RWPE1 (cell line): ENCODE measurements at regions not wholly inside any gene's neighbourhood (a gene's known extent, or its start where the extent isn't known, plus 50 kb on each side); places are given as distances from the start of the nearest gene placed in this dataset.

Source experiments
- CTCF ChIA-PET: fragments of 350-600 bp; sonication (Branson Sonifier 250); formaldehyde crosslinking; extraction: SDS; loops from one replicate; lab custom pipeline; 2021; lab: Yijun Ruan, JAX
- POLR2A ChIA-PET: fragments of 400-600 bp; formaldehyde crosslinking; extraction: SDS; loops from one replicate; lab custom pipeline; 2020; ENCODE audit warnings: antibody characterized with exemption; ENCODE audit not compliant: low non-redundant PET; lab: Yijun Ruan, JAX
- DNase-seq: peaks from one replicate; pipeline ENCODE4 v3.0.0; 2012; ENCODE audit warnings: low spot score
- H3K27ac ChIP-seq: fragments of 450-650 bp; 2 replicates; pipeline ENCODE4 v1.5.1; 2017
- CTCF ChIP-seq: fragments of 450-650 bp; conservative IDR thresholded peaks from 2 replicates; pipeline ENCODE4 v1.5.1; 2017; ENCODE audit warnings: low read depth, mild to moderate bottlenecking

GRCh38 chr1:214923278-214923915, 159.1 kb upstream of the KCNK2 start:
- ChIA-PET POLR2A (no interaction called here), CTCF (no interaction called here)
- H3K27ac ChIP-seq: no peak overlapping the region
- no peak for DNase-seq
- no peak for TF ChIP-seq CTCF

GRCh38 chr1:214927796-214928195, 154.7 kb upstream of the KCNK2 start:
- DNase-seq: no peak
- ChIA-PET CTCF (no interaction called here), POLR2A (no interaction called here)

GRCh38 chr1:214928574-214928973, 154.0 kb upstream of the KCNK2 start:
- POLR2A ChIA-PET: no interaction called here

More at GRCh38 chr1:214927796-214928195, 154.7 kb upstream of the KCNK2 start:
- TF ChIP-seq CTCF: no peak
- H3K27ac ChIP-seq: no peak overlapping the region

GRCh38 chr1:214933375-214933774, 149.2 kb upstream of the KCNK2 start:
- POLR2A ChIA-PET: no interaction called here
- no peak for TF ChIP-seq CTCF
- H3K27ac ChIP-seq: no peak overlapping the region
- DNase-seq: no peak
- CTCF ChIA-PET: no interaction called here

More at GRCh38 chr1:214928574-214928973, 154.0 kb upstream of the KCNK2 start:
- CTCF ChIA-PET: interaction anchor here (1.0 kb wide), 1 partner anchor 234 kb away, joined by 3 read pairs; no protein-coding TSS in a partner anchor
- H3K27ac ChIP-seq: no peak overlapping the region
- TF ChIP-seq CTCF: no peak
- no peak for DNase-seq

GRCh38 chr1:214934045-214934444, 148.5 kb upstream of the KCNK2 start:
- ChIA-PET CTCF (interaction anchor here (0.6 kb wide), 1 partner anchor 94 kb away, joined by 3 read pairs; no protein-coding TSS in a partner anchor), POLR2A (no interaction called here)
- TF ChIP-seq CTCF: no peak
- DNase-seq: no peak
- no peak overlapping the region for H3K27ac ChIP-seq

- TF ChIP-seq CTCF: no peak
- no peak overlapping the region for H3K27ac ChIP-seq
- CTCF ChIA-PET: no interaction called here
- DNase-seq: no peak
- POLR2A ChIA-PET: no interaction called here
These were observed 147.3 kb upstream of the KCNK2 start for GRCh38 chr1:214935258-214935657.
